SK-N-MC (cell line): ENCODE measurements at regions not wholly inside any gene's neighbourhood (a gene's known extent, or its start where the extent isn't known, plus 50 kb on each side); places are given as distances from the start of the nearest gene placed in this dataset.

ENCODE experiments used
- DNase-seq: peaks from one replicate; pipeline ENCODE4 v3.0.0-alpha.2; 2011; ENCODE audit warnings: low read depth, low spot score
- H3K27ac ChIP-seq: fragments of 200-600 bp; sonication (generic); 2 replicates; pipeline ENCODE4 v1.5.1; 2016; ENCODE audit warnings: mixed run types
- H3K36me3 ChIP-seq: fragments of 200-600 bp; sonication (generic); 2 replicates; pipeline ENCODE4 v1.6.1; 2017; ENCODE audit warnings: antibody characterized with exemption, low read length, mixed read lengths; ENCODE audit not compliant: insufficient read depth
- H3K4me3 ChIP-seq: fragments of 200-600 bp; sonication (generic); 2 replicates; pipeline ENCODE4 v1.5.1; 2016
- H3K9ac ChIP-seq: fragments of 200-600 bp; sonication (generic); 2 replicates; pipeline ENCODE4 v1.8.0; 2017; ENCODE audit warnings: mixed run types, mixed read lengths; ENCODE audit not compliant: insufficient read length
- H3K9me3 ChIP-seq: fragments of 200-600 bp; sonication (generic); 2 replicates; pipeline ENCODE4 v1.6.1; 2017; ENCODE audit warnings: low read depth, mild to moderate bottlenecking, antibody characterized with exemption, low read length, moderate library complexity, mixed read lengths
- EZH2 ChIP-seq: fragments of 200-600 bp; sonication (generic); IDR thresholded peaks from one replicate; pipeline ENCODE4 v1.6.1; 2017; ENCODE audit warnings: antibody characterized with exemption
- FOXP2 ChIP-seq: optimal IDR thresholded peaks from 2 replicates; pipeline ENCODE3; 2011; ENCODE audit warnings: mild to moderate bottlenecking, moderate library complexity; ENCODE audit not compliant: insufficient read depth; ENCODE audit errors: extremely low read length, control extremely low read depth
- POLR2AphosphoS5 ChIP-seq: IDR thresholded peaks from 2 replicates; pipeline ENCODE4 v1.6.1; 2012; ENCODE audit warnings: mild to moderate bottlenecking, low read depth, low read length, borderline replicate concordance

DNA sequence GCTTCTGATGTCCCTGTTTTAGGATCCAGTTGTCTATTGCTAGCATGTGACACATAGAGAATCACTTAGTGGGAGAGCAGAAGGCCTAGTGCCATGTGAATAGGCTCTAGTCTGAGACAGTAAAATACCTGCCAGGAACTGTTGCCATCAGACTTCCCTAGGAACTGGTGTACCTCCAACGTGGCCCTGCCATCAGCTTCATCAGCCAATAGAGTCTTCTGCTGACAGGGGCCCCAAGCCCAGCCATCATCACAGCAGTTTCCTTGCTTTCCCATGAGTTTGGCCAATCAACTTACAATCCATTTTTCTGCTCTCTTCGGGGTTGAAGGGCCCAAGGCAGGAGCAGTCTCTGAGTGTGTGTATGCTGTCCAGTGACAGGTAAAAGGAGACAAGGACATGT, 128.4 kb upstream of the ADRA1B start:
- no peak overlapping the region for H3K4me3 ChIP-seq
- TF ChIP-seq POLR2AphosphoS5: no peak
- TF ChIP-seq FOXP2: no peak
- TF ChIP-seq EZH2: no peak
- H3K9me3 ChIP-seq: no peaks in the 10 kb centered on the region
- no peak for DNase-seq
- no peaks in the 10 kb centered on the region for H3K36me3 ChIP-seq
- no peak overlapping the region for H3K27ac ChIP-seq
- H3K9ac ChIP-seq: no peak overlapping the region

DNA sequence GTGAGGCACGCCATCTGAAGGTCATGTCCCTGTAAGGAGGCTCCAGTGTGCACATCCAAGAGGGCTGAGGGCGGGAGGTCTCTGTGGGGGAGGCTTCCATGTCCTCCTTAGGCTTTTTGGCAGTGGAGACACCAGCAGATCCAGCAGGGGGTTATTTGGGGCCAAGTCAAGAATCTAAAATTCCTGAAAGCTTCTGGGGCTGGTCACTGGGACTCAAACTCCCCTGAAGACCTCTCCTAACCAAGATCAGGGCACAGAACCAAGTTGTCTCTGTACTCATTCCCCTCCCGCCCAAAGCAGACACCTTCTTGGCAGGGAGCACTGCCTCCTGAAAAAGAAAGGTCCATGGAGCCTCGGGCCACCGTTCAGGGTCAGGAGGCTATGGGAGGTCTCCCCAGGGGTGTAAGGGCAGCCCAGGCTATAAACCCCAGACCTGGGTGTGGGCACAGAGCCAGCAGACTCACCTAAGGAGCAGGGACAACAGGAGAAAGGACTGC, 127.4 kb upstream of the ADRA1B start:
- H3K4me3 ChIP-seq: no peak overlapping the region
- no peaks in the 10 kb centered on the region for H3K36me3 ChIP-seq
- TF ChIP-seq POLR2AphosphoS5: no peak
- no peak overlapping the region for H3K27ac ChIP-seq
- H3K9ac ChIP-seq: no peak overlapping the region
- DNase-seq: no peak
- H3K9me3 ChIP-seq: no peaks in the 10 kb centered on the region

DNA sequence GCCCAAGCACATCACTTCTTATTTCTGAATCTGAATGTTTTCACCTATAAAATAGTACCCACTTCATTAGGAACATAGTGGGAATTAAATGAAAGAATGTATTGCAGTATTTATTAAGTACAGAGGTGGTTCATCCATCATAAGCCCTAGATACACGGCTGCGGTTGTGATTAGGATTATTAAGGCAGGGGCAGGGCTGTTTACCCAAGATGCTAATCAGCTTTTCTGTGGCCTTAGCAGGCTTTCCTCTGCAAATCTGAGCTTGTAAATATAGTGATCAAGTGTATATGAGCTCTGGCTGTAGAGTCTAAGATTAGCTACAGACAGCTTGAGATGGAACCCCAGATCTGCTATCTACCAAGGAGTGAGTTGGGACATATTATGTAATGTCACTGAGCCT, 124.1 kb upstream of the ADRA1B start:
- DNase-seq: no peak
- TF ChIP-seq EZH2: no peak
- no peak for TF ChIP-seq FOXP2
- no peak for TF ChIP-seq POLR2AphosphoS5
- no peak overlapping the region for H3K27ac ChIP-seq
- H3K4me3 ChIP-seq: no peak overlapping the region
- no peaks in the 10 kb centered on the region for H3K9me3 ChIP-seq
- no peak overlapping the region for H3K9ac ChIP-seq
- H3K36me3 ChIP-seq: no peaks in the 10 kb centered on the region

DNA sequence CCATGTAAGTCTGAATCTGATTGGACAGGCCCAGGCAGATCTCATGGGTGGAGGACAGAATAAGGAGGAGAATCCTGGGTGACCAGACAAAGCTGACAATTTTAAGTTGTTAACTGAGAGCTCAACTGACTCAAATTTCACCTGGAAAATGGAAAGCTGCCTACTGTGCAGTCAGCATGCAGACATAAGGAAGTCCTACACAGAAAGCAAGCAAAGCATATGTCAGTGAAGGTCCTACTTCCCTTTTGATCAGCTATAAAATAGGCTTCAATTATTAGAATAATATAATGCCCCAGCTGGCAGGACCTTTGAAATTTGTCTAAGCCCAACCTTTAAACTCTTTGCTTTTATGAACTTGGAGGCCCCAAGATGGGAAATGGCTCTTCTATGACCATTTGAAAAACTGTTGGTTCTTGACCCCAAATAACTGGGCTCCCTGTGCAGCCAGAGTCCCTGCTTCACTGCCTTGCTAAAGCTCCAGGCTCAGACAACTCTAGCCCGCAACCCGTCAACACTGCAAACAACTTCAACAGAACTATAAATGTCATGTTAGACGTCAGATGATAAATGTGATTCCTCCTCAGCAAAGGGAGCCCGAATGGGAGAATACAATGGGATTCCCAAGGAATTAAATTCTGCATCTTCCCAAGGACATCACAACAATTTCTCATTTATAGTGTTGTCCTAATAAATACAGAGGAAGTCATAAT, 118.9 kb upstream of the ADRA1B start:
- TF ChIP-seq EZH2 (no peak), POLR2AphosphoS5 (no peak), FOXP2 (no peak)
- H3K36me3 ChIP-seq: no peaks in the 10 kb centered on the region
- H3K9me3 ChIP-seq: no peaks in the 10 kb centered on the region
- no peak overlapping the region for H3K4me3 ChIP-seq
- H3K9ac ChIP-seq: no peak overlapping the region
- H3K27ac ChIP-seq: no peak overlapping the region
- no peak for DNase-seq

DNA sequence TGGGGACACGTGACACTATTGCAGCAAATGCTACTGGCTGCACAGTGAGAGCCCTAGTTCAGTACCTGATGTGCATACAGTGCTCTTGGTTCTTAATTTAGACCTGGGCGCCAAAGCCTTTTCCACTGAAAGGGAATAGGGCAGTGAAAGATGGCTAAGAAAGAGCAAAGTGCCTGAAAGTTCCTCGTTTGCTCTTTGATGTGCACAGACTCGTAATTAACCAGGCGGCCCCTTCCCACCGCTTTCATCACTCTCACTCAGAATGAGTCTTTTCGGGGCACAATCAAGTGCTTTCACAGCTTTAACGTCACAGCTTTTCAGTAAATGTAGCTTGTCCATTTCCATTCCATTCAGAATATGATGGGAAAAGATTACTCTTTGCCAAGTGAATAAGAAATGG, 116.6 kb upstream of the ADRA1B start:
- Histone ChIP-seq H3K4me3 (no peak overlapping the region), H3K9ac (no peak overlapping the region), H3K36me3 (no peaks in the 10 kb centered on the region), H3K9me3 (no peaks in the 10 kb centered on the region), H3K27ac (no peak overlapping the region)
- TF ChIP-seq POLR2AphosphoS5: no peak
- no peak for TF ChIP-seq EZH2
- TF ChIP-seq FOXP2: no peak
- no peak for DNase-seq

DNA sequence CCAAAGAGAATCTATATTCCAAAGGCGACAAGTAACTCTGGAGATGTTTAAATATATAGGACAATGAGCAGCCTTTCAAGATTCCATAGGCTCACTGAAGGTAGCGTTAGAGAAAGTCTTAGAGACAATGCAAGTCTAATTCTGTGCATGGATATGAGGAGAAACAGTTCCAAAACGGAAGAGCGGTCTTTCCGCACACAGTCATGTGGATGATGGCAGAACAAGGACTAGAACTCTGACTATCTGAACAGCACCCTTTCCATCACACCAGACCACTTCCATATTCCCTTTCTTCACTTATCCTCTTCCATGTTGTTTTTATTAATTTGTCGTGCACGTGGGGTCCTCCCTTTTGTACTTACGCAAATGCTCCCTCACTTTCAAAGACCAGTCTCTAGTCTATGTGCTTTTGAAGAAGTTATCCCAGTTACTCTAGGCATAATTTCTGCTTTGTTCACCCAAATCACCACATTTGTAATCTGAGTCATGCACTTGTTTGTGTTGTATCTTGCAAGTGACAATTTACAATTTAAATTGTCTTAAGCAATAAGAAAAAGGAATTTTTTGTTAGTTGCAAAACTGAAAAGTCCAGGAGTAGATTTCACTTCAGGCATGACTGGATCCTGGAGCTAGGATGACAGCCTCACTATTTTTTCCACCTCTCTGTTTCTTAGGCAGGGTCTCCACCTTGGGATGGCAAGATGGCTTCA, 116.0 kb upstream of the ADRA1B start:
- Histone ChIP-seq H3K9me3 (no peaks in the 10 kb centered on the region), H3K4me3 (no peak overlapping the region), H3K36me3 (no peaks in the 10 kb centered on the region), H3K27ac (no peak overlapping the region), H3K9ac (no peak overlapping the region)
- DNase-seq: no peak
- TF ChIP-seq FOXP2: no peak
- TF ChIP-seq POLR2AphosphoS5: no peak
- no peak for TF ChIP-seq EZH2

DNA sequence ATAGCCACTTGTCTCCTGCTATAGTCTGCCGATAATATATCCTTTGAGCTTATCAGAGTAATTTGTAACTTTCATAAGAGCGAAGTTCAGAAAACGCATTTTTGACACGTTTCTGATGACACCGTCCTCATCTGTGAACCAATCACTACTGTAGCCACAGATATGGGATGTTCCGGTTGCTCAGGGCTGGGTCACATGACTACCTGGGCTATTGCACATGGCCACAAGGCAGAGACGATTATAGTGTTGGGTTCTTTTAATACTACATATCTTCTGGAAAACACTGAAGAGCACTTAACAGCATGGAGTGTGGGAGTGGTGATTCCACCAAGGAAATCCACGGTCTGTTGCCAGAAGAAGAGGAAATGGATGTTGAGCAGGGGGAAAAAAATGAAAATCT, 115.0 kb upstream of the ADRA1B start:
- Histone ChIP-seq H3K4me3 (no peak overlapping the region), H3K9ac (no peak overlapping the region), H3K36me3 (no peaks in the 10 kb centered on the region), H3K27ac (no peak overlapping the region), H3K9me3 (no peaks in the 10 kb centered on the region)
- DNase-seq: no peak
- TF ChIP-seq FOXP2 (no peak), POLR2AphosphoS5 (no peak), EZH2 (no peak)

DNA sequence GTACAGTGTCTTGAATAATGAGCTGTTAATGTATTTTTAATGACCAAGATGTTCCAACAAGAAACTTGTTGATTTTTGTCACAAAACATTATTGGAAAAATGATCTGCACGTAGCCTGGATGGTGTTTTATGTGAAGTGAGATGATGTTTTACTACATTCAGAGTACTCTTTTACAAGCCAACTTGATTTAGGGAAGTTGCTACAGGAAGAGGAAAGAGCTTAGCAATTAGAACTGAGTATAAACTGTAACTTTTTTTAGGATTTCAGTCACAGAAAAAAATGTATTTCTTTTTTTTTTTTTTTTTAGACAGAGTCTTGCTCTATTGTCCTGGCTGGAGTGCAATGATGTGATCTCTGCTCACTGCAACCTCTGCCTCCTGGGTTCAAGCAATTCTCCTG, 113.6 kb upstream of the ADRA1B start:
- no peak overlapping the region for H3K27ac ChIP-seq
- TF ChIP-seq POLR2AphosphoS5 (no peak), FOXP2 (no peak), EZH2 (no peak)
- no peaks in the 10 kb centered on the region for H3K36me3 ChIP-seq
- no peak for DNase-seq
- no peak overlapping the region for H3K9ac ChIP-seq
- no peak overlapping the region for H3K4me3 ChIP-seq
- H3K9me3 ChIP-seq: no peaks in the 10 kb centered on the region
